Mammary epithelial cell (primary cell): ENCODE measurements at regions not wholly inside any gene's neighbourhood (a gene's known extent, or its start where the extent isn't known, plus 50 kb on each side); places are given as distances from the start of the nearest gene placed in this dataset.

Experiments
- CTCF ChIP-seq, 2 donors: IDR thresholded peaks in 1 of 2; conservative IDR thresholded peaks in 1 of 2; 2 replicates each; pipeline ENCODE4 v1.5.1; 2011 to 2012; ENCODE audit warnings: inconsistent platforms in 2 of 2, low read length in 2 of 2, mild to moderate bottlenecking in 2 of 2, control low read depth in 1 of 2, low read depth in 1 of 2; ENCODE audit not compliant: insufficient read depth in 1 of 2; ENCODE audit errors: extremely low read depth in 1 of 2
- EZH2 ChIP-seq: IDR thresholded peaks from 2 replicates; pipeline ENCODE4 v1.6.1; 2012; ENCODE audit warnings: low read length, inconsistent platforms, borderline replicate concordance

DNA sequence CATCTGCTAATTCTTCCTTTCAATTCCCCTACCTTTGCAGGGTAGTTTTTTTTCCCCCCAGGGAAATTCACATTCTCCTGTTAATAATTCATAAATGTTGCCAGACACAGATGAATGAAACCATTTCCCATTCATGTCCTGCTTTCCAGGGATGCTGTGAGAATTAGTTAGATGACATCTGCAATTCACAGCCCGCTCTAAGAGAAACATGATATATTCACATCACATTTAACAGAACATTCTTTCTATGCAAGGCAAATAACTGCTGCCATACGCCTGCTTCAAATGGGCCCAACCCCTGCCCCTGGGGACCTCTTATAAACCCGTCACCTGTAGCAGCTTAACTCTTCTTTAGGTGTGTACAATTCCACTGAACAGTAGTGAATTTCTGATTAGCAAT, 110.6 kb upstream of the CTAGE1 start:
- TF ChIP-seq EZH2 (no peak), CTCF (conservative IDR thresholded peaks at IDR 0.05 in 1 of 2, IDR thresholded peaks at IDR 0.05 in 1 of 2; ENCODE audit: extremely low read depth in 1 of 2, insufficient read depth in 1 of 2, low read depth in 1 of 2, low read length in 2 of 2) (no peak)
